HG02610 (cell line): ENCODE measurements at regions not wholly inside any gene's neighbourhood (a gene's known extent, or its start where the extent isn't known, plus 50 kb on each side); places are given as distances from the start of the nearest gene placed in this dataset.
"Not testable (repeated sequence)": the region's sequence is repeated elsewhere in the genome, so short reads cannot be mapped to it uniquely, and the experiment has no call there.

Experiments used
- ATAC-seq: cut with Tn5 transposase; IDR thresholded peaks from one replicate; pipeline ENCODE4 v1.9.1; 2021; ENCODE audit warnings: mild to moderate bottlenecking, moderate library complexity; ENCODE audit not compliant: unreplicated experiment

DNA sequence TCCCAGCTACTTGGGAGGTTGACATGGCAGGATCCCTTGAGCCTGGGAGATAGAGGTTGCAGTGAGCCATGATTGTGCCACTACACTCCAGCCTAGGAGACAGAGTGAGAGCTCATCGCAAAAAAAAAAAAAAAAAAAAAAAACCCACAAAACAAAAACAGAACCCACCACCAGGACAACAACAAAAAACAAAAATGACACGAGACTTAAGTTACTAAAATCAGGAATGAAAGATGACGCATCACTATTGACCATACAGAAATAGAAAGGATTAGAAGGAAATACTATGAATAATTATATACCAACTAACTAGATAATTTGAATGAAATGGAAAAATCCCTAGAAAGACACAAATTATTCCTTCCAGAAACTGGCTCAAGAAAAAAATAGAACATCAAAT, 432.4 kb upstream of the PMFBP1 start:
- peak; percentile 64 for ATAC-seq

GRCh38 chr16:72602499-72602898, 430.5 kb upstream of the PMFBP1 start:
- ATAC-seq: no peak

- no peak for ATAC-seq
Observed at GRCh38 chr16:72598696-72599095, 426.7 kb upstream of the PMFBP1 start.

DNA sequence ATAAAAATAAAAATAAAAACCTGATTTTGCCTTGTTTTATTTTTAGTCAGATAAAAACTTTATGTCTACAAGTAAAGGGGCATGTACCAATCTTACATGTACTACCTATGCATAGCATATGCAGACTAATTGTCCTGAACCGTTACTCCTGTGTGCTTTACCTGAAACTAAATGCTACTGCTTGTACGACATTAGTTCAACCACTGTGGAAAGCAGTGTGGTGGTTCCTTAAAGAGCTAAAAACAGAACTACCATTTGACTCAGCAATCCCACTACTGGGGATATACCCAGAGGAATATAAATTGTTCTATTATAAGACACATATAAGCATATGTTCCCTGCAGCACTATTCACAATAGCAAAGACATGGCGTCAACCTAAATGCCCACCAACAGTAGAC, 426.0 kb upstream of the PMFBP1 start:
- ATAC-seq: peak; percentile 55

DNA sequence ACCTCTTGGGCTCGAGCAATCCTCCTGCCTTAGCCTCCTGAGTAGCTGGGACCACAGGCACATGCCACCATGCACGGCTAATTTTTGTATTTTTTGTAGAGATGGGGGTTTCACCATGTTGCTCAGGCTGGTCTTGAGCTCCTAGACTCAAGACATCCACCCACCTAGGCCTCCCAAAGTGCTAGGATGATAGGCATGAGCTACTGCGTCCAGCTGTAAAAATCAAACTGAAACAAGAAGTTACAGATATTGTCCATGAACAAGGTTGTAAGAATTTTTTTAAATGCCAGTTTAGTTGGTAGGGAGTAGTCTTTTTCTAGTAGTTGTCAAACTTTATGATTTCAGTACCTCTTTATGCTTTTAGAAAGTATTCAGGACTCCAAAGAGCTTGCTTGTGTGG, 424.4 kb upstream of the PMFBP1 start:
- no peak for ATAC-seq

DNA sequence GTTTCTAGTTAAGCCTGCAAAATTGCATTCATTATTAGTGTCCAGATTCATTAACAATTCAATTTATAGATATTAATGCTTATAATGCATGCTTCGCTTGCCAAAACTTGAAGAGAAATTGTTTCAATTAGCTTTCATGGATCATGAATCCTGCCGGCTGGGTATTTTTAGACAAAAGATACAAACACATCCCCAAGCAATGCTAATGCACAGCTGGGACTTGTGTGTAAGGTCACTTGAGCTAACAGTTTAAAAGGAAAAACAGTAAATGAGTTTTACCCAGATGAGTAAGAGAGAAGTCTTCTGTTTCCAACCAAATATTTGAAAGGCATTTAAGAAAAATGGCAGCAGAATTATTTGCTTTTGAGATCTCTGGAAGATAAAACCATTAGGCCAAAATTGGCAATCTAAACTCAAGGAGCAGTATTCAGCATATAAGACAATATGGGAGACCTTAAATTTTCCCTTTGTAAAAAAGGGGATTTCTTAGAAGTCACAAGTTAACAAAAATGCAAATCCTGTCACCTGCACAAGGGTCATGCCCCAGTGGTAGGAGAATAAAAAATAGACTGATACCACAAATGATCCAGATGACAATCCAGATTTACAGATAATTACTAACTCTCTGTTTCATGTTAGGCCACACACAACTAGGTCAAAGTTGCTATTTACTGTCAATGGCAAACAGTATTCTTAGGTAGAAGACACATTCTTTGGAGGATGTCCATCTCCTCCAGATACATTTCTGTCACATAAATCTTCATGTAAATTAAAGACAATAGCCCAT, 418.4 kb upstream of the PMFBP1 start:
- peak; percentile 83 for ATAC-seq

DNA sequence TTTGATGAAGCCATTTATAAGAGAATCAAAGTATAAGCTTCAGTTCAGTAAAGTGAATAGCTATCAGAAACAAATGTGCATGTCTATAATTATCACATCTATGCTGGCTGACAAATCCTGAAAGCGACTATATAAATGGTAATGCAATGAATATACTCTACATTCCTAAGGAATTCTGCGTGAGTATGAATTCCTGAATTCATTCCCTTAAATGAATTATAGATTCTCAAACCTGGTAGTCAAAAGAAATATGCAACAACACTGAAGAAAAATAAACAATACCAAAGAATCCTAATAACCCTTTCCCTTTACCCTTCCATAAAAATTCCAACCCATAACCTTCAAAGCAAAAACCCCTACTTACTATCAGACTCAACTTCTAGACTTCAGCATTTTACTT, 416.6 kb upstream of the PMFBP1 start:
- no peak for ATAC-seq

- not testable (repeated sequence) for ATAC-seq
Observed at GRCh38 chr16:72578061-72578460, 406.1 kb upstream of the PMFBP1 start.

DNA sequence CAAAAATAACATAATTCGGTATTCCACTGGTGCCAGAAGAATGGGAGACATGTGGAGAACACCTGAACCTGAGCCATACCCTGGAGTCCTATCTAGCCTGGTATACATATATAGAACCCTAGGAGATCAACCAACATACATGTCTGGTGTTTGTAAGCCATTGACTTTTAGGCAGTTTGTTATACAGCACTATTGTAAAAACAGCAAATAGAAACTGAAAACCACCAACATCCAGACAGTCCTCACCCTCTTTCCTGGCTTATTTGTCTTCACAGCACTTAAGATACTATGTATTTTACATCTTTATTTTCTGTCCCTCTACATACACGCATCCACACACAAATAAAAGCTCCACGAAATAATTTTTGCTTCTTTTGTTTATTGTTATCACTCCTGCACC, 404.2 kb upstream of the PMFBP1 start:
- ATAC-seq: no peak

GRCh38 chr16:72569677-72570076, 397.7 kb upstream of the PMFBP1 start:
- ATAC-seq: no peak

DNA sequence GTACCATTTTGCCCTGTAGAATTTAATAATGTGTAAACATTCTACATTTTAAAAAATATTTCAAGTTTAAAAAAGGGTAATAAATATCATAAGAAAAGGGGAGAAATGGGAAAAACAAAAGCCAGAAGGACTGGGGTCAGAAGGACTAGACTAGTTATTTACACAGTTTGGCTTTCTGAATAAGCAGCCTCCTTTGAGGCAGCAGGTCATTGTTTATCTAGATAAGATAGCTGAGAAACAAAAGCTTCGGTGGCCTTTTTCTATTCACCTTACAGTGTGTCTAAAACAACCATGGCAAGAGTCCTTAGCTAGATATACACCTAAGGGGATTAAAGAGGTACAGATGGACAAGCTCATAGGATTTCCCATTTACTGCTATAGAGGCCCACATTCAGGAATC, 396.5 kb upstream of the PMFBP1 start:
- ATAC-seq: no peak

GRCh38 chr16:72566174-72566573, 394.2 kb upstream of the PMFBP1 start:
- no peak for ATAC-seq

DNA sequence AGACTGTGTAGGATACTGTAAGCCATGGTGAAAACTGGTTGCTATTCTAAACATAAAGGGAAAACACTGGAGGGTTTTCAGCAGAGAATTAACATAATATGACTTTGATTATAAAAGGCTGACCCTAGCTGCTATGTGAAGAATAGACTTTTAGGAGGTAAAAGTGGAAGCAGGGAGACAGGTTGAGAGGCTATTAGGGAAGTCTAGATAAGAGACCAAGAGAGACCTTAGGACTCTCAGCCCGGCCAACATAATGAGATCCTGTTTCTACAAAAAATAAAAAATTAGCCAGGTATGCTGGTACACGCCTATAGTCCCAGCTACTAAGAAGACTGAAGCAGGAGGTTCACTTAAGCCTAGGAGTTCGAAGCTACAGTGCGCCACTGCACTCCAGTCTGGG, 393.2 kb upstream of the PMFBP1 start:
- ATAC-seq: no peak

DNA sequence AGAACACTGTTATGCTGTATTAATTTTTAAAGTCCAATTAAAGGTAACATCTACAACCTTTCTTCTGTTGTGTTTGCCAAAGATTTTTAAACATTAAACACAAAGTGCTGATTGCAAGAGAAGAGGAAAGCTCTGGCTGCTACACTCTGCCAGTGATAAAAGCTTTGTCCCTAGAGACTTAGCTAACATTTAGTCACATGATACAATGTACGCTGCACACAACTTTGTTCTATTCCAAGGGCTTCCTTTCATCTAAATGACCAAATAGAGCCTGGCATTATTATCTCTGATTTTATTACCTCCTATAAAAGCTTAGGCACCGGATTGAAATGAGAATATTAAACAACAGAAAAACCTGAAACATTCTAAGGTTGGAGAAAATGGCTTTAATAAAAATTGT, 388.7 kb upstream of the PMFBP1 start:
- ATAC-seq: no peak

DNA sequence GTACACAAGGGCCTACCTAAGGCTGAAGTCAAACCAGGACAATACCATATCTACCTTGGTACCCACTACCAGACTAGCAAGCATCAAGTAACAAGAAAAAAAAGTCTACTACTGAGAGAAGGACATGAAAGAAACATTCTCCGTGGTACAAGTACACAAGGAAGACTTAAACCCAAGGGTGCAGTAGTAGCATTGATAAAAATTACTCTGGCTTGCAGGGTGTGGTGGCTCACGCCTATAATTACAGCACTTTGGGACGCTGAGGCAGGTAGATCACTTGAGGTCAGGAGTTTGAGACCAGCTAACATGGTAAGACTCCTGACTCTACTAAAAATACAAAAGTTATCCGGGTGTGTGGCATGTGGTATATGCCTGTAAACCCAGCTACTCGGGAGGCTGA, 386.5 kb upstream of the PMFBP1 start:
- ATAC-seq: no peak

GRCh38 chr16:72554935-72555334, 383.0 kb upstream of the PMFBP1 start:
- no peak for ATAC-seq

- ATAC-seq: no peak
Observed at GRCh38 chr16:72552654-72553053, 380.7 kb upstream of the PMFBP1 start.

- no peak for ATAC-seq
Observed at GRCh38 chr16:72551649-72552048, 379.7 kb upstream of the PMFBP1 start.

DNA sequence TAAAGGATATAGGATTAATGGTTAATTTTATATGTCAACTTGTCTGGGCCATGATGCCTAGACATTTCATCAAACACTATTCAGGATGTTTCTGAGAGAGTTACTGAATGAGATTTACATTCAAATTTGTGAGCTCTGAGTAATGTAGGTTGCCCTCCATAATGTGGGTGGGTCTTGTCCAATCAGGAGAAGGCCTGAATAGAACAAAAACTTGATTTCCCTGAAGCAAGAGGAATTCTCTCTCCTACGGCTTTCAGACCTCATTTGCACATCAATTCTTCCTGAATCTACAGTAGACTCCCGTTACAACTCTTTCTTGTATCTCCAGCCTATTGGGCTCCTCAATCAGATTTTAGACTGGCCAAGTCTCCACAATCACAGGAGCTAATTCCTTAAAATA, 377.9 kb upstream of the PMFBP1 start:
- ATAC-seq: no peak

DNA sequence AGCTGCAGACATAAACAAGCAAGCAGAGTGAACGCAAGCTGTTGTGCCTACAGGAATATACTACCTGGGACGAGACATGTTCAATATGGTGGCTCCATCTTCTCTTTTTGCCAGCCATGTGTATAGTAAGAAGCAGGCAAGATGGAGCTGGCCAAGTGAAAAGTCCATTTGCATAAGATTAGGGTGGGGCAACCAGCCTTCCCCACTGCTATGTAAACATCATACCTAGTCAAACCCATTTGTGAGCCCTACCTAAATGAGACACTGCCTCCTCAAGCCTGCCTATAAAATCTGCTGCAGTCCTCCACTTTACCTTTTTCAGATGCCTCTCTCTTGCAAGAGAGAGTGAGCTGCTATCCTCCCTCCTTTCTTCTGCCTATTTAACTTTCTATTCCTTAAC, 370.1 kb upstream of the PMFBP1 start:
- no peak for ATAC-seq

- no peak for ATAC-seq
Observed at GRCh38 chr16:72537664-72538063, 365.7 kb upstream of the PMFBP1 start.

- ATAC-seq: no peak
Observed at GRCh38 chr16:72536723-72537435, 364.9 kb upstream of the PMFBP1 start.
